ENCODE measurements at regions not wholly inside any gene's neighbourhood (a gene's known extent, or its start where the extent isn't known, plus 50 kb on each side); places are given as distances from the start of the nearest gene placed in this dataset.

GRCh38 chr13:69296130-69296529, 811.5 kb upstream of the ATXN8OS start:
- H3K36me3 Mint-ChIP-seq (ENCODE audit: low read depth) = no peaks in the 10 kb centered on the region
- H3K4me3 Mint-ChIP-seq = no peak overlapping the region
- H3K27ac Mint-ChIP-seq = no peak overlapping the region
- peaks cover 9% of the 10 kb centered on the region for H3K4me1 Mint-ChIP-seq
- no peak for DNase-seq
- no peaks in the 10 kb centered on the region for H3K27me3 Mint-ChIP-seq (ENCODE audit: low read depth, poor library complexity)
- no peak for TF ChIP-seq CTCF (IDR thresholded peaks at IDR 0.05)
- H3K9me3 Mint-ChIP-seq = no peaks in the 10 kb centered on the region

GRCh38 chr13:69292789-69293425, 814.7 kb upstream of the ATXN8OS start:
- Mint-ChIP-seq H3K9me3 (no peaks in the 10 kb centered on the region), H3K4me1 (peaks cover 10% of the 10 kb centered on the region), H3K36me3 (ENCODE audit: low read depth) (no peaks in the 10 kb centered on the region), H3K4me3 (no peak overlapping the region), H3K27me3 (ENCODE audit: low read depth, poor library complexity) (no peaks in the 10 kb centered on the region), H3K27ac (no peak overlapping the region)
- no peak for DNase-seq
- TF ChIP-seq CTCF (IDR thresholded peaks at IDR 0.05) = no peak

- Mint-ChIP-seq H3K27ac (no peak overlapping the region), H3K4me3 (no peak overlapping the region), H3K4me1 (peaks cover 10% of the 10 kb centered on the region), H3K36me3 (ENCODE audit: low read depth) (no peaks in the 10 kb centered on the region), H3K9me3 (peaks cover 2% of the 10 kb centered on the region), H3K27me3 (ENCODE audit: low read depth, poor library complexity) (no peaks in the 10 kb centered on the region)
- DNase-seq = peak; percentile 3
- no peak for TF ChIP-seq CTCF (IDR thresholded peaks at IDR 0.05)
Measured at GRCh38 chr13:69291292-69291906, 816.2 kb upstream of the ATXN8OS start.

GRCh38 chr13:69288026-69288425, 819.6 kb upstream of the ATXN8OS start:
- TF ChIP-seq CTCF (IDR thresholded peaks at IDR 0.05) = no peak
- Mint-ChIP-seq H3K27me3 (ENCODE audit: low read depth, poor library complexity) (no peaks in the 10 kb centered on the region), H3K27ac (no peak overlapping the region), H3K4me3 (no peak overlapping the region), H3K36me3 (ENCODE audit: low read depth) (no peaks in the 10 kb centered on the region), H3K9me3 (peaks cover 8% of the 10 kb centered on the region), H3K4me1 (peaks cover 10% of the 10 kb centered on the region)
- DNase-seq = no peak

GRCh38 chr13:69287050-69287698, 820.5 kb upstream of the ATXN8OS start:
- H3K27ac Mint-ChIP-seq = no peak overlapping the region
- no peaks in the 10 kb centered on the region for H3K27me3 Mint-ChIP-seq (ENCODE audit: low read depth, poor library complexity)
- H3K36me3 Mint-ChIP-seq (ENCODE audit: low read depth) = no peaks in the 10 kb centered on the region
- peaks cover 8% of the 10 kb centered on the region for H3K9me3 Mint-ChIP-seq
- TF ChIP-seq CTCF (IDR thresholded peaks at IDR 0.05) = no peak
- H3K4me1 Mint-ChIP-seq = peaks cover 6% of the 10 kb centered on the region
- no peak overlapping the region for H3K4me3 Mint-ChIP-seq
- no peak for DNase-seq

Measured in nephron progenitor cell (in vitro differentiated cells).